Left ventricle myocardium inferior (tissue), 1 donor: ENCODE measurements at regions not wholly inside any gene's neighbourhood (a gene's known extent, or its start where the extent isn't known, plus 50 kb on each side); places are given as distances from the start of the nearest gene placed in this dataset.

Source experiments
- DNase-seq: peaks from one replicate; pipeline ENCODE4 v3.0.0-alpha.2; 2020
- H3K27ac ChIP-seq: fragments of 200-600 bp; replicated peaks from 2 replicates; pipeline ENCODE4 v1.8.0; 2021
- H3K27me3 ChIP-seq: fragments of 200-600 bp; 2 replicates; pipeline ENCODE4 v1.8.0; 2021; ENCODE audit warnings: low read depth
- H3K36me3 ChIP-seq: fragments of 200-600 bp; 2 replicates; pipeline ENCODE4 v1.8.0; 2021
- H3K4me1 ChIP-seq: fragments of 200-600 bp; 2 replicates; pipeline ENCODE4 v1.8.0; 2021
- H3K4me3 ChIP-seq: fragments of 200-600 bp; 2 replicates; pipeline ENCODE4 v1.8.0; 2021; ENCODE audit warnings: mild to moderate bottlenecking, moderate library complexity
- H3K9me3 ChIP-seq: fragments of 200-600 bp; replicated peaks from 2 replicates; pipeline ENCODE4 v1.8.0; 2021
- CTCF ChIP-seq: fragments of 200-600 bp; IDR thresholded peaks from 2 replicates; pipeline ENCODE4 v1.8.0; 2021; ENCODE audit warnings: antibody characterized with exemption, mild to moderate bottlenecking, borderline replicate concordance
- intact Hi-C: fragments of 100-400 bp; cut with micrococcal nuclease; formaldehyde crosslinking; loops from one replicate; pipeline ENCODE4 v1.11.0; 2022
- donor health status: DM: no; HTN: yes; CAD: no; lungs with severe emphysema.

GRCh38 chr9:4402501-4402900, 87.8 kb upstream of the SLC1A1 start:
- no peak for TF ChIP-seq CTCF
- no peak for DNase-seq
- no peak overlapping the region for H3K4me3 ChIP-seq
- intact Hi-C loops = no loop called here
- H3K9me3 ChIP-seq = peaks cover 54% of the 10 kb centered on the region
- no peaks in the 10 kb centered on the region for H3K27me3 ChIP-seq
- no peak overlapping the region for H3K27ac ChIP-seq
- H3K36me3 ChIP-seq = no peaks in the 10 kb centered on the region
- no peaks in the 10 kb centered on the region for H3K4me1 ChIP-seq

- no peak overlapping the region for H3K27ac ChIP-seq
- H3K4me1 ChIP-seq = no peaks in the 10 kb centered on the region
- TF ChIP-seq CTCF = no peak
- no peak for DNase-seq
- intact Hi-C loops = no loop called here
- H3K27me3 ChIP-seq = no peaks in the 10 kb centered on the region
- no peak overlapping the region for H3K4me3 ChIP-seq
- H3K9me3 ChIP-seq = peaks cover 36% of the 10 kb centered on the region
- no peaks in the 10 kb centered on the region for H3K36me3 ChIP-seq
Observed at GRCh38 chr9:4400731-4401130, 89.5 kb upstream of the SLC1A1 start.

- Histone ChIP-seq H3K27me3 (no peaks in the 10 kb centered on the region), H3K4me3 (no peak overlapping the region), H3K36me3 (no peaks in the 10 kb centered on the region), H3K9me3 (peaks cover 16% of the 10 kb centered on the region), H3K4me1 (no peaks in the 10 kb centered on the region), H3K27ac (no peak overlapping the region)
- DNase-seq = no peak
- intact Hi-C loops = no loop called here
- no peak for TF ChIP-seq CTCF
Observed at GRCh38 chr9:4397917-4398316, 92.4 kb upstream of the SLC1A1 start.

- H3K4me1 ChIP-seq = no peaks in the 10 kb centered on the region
- intact Hi-C loops = no loop called here
- H3K4me3 ChIP-seq = no peak overlapping the region
- H3K36me3 ChIP-seq = no peaks in the 10 kb centered on the region
- no peaks in the 10 kb centered on the region for H3K9me3 ChIP-seq
- H3K27me3 ChIP-seq = no peaks in the 10 kb centered on the region
- DNase-seq = no peak
- no peak overlapping the region for H3K27ac ChIP-seq
- TF ChIP-seq CTCF = no peak
Observed at GRCh38 chr9:4393806-4394523, 94.1 kb upstream of the GLIS3 start.

GRCh38 chr9:4389755-4390154, 89.9 kb upstream of the GLIS3 start:
- no peaks in the 10 kb centered on the region for H3K9me3 ChIP-seq
- intact Hi-C loops = no loop called here
- DNase-seq = no peak
- no peak for TF ChIP-seq CTCF
- H3K4me1 ChIP-seq = no peaks in the 10 kb centered on the region
- H3K36me3 ChIP-seq = no peaks in the 10 kb centered on the region
- no peak overlapping the region for H3K4me3 ChIP-seq
- H3K27ac ChIP-seq = no peak overlapping the region
- no peaks in the 10 kb centered on the region for H3K27me3 ChIP-seq
